ENCODE measurements at regions not wholly inside any gene's neighbourhood (a gene's known extent, or its start where the extent isn't known, plus 50 kb on each side); places are given as distances from the start of the nearest gene placed in this dataset.

DNA sequence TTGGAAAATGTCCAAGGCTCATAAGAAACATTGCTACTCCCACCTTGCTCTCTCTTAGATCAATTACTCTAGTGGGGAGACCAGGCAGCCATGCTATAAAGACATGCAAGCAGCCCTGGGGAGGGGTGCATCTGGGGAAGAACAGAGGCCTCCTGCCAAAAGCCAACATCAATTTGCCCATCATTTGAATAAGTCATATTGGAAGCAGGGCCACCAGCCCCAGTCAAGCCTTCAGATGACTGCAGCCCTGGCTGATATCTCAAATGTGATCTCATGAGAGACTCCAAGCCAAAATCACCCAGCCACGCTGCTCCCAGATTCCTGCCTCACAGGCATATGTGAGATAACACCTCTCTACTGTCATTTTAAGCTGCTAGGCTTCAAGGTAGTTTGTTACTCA is 157.5 kb upstream of the PDE1C start:
- Histone ChIP-seq H3K4me1 (ENCODE audit: insufficient read depth) (no peaks in the 10 kb centered on the region), H3K27ac (no peak overlapping the region), H3K27me3 (replicated peaks; ENCODE audit: insufficient read depth) (0 out of 2 replicates have a peak, but pooled peaks cover 3% of the 10 kb centered on the region), H3K36me3 (ENCODE audit: low read depth) (no peaks in the 10 kb centered on the region), H3K9me2 (ENCODE audit: insufficient read depth) (no peaks in the 10 kb centered on the region), H3K4me2 (ENCODE audit: unreplicated experiment) (no peak overlapping the region), H3K79me2 (ENCODE audit: insufficient read depth) (no peaks in the 10 kb centered on the region), H3K9me3 (ENCODE audit: low read depth) (no peaks in the 10 kb centered on the region), H3K9ac (no peak overlapping the region), H4K20me1 (ENCODE audit: insufficient read depth) (no peaks in the 10 kb centered on the region), H2AFZ (no peak overlapping the region), H3K4me3 (no peak overlapping the region), H3F3A (ENCODE audit: insufficient read depth) (no peaks in the 10 kb centered on the region)
- no peak for DNase-seq
- in situ Hi-C loops (cut with MboI): no loop called here
- no peak for TF ChIP-seq EZH2 (IDR thresholded peaks at IDR 0.05; ENCODE audit: insufficient read depth, poor library complexity, severe bottlenecking)
- no peak for TF ChIP-seq EZH2phosphoT487 (IDR thresholded peaks at IDR 0.05; ENCODE audit: insufficient read depth, low read depth)
- WGBS, 2 experiments (ENCODE audit: low coverage in 1 of 2, low lambda C conversion rate in 2 of 2, missing lambda C conversion rate in 2 of 2): 13 to 15% methylated on average over 1 of the region's 1 CpG

- Histone ChIP-seq H3K27me3 (replicated peaks; ENCODE audit: insufficient read depth) (0 out of 2 replicates have a peak, but pooled peaks cover 10% of the 10 kb centered on the region), H2AFZ (no peak overlapping the region), H4K20me1 (ENCODE audit: insufficient read depth) (no peaks in the 10 kb centered on the region), H3K9me3 (ENCODE audit: low read depth) (no peaks in the 10 kb centered on the region), H3K4me3 (no peak overlapping the region), H3K4me2 (ENCODE audit: unreplicated experiment) (no peak overlapping the region), H3K4me1 (ENCODE audit: insufficient read depth) (no peaks in the 10 kb centered on the region), H3K79me2 (ENCODE audit: insufficient read depth) (no peaks in the 10 kb centered on the region), H3K9me2 (ENCODE audit: insufficient read depth) (no peaks in the 10 kb centered on the region), H3K9ac (no peak overlapping the region), H3F3A (ENCODE audit: insufficient read depth) (no peaks in the 10 kb centered on the region), H3K27ac (no peak overlapping the region), H3K36me3 (ENCODE audit: low read depth) (no peaks in the 10 kb centered on the region)
- DNase-seq: no peak
- in situ Hi-C loops (cut with MboI): loop anchor here (25.0 kb wide), 1 partner anchor 1087 kb away; no protein-coding TSS in a partner anchor
- TF ChIP-seq EZH2phosphoT487 (IDR thresholded peaks at IDR 0.05; ENCODE audit: insufficient read depth, low read depth) (no peak), EZH2 (IDR thresholded peaks at IDR 0.05; ENCODE audit: insufficient read depth, poor library complexity, severe bottlenecking) (no peak)
- 38 to 40% methylated on average over 5 of the region's 5 CpGs for whole genome bisulfite sequencing, 2 experiments (ENCODE audit: low coverage in 1 of 2, low lambda C conversion rate in 2 of 2, missing lambda C conversion rate in 2 of 2)
Observed at GRCh38 chr7:32224276-32224675, 154.1 kb upstream of the PDE1C start.

DNA sequence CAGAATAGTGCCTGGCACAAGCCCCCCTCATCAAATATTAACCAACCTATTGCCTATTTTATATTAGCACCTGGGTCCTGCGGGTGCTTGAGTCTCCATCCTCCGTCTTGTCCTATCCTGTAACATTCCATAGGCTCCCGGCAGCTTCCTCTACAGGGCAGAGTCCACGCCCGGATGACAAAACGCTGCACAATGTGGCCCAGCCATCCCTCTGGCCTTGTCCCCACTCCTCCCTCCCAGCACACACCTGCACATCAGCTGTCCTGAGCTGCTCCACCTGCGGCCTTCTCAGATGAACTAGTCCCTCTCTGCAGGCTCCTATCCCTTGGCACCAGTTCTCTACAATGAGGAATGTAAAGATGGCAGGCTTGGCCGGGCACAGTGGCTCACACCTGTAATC is 153.5 kb upstream of the PDE1C start:
- in situ Hi-C loops (cut with MboI): loop anchor here (25.0 kb wide), 1 partner anchor 1086 kb away; no protein-coding TSS in a partner anchor
- H3K4me3 ChIP-seq: no peak overlapping the region

GRCh38 chr7:32223071-32223650 is 153.0 kb upstream of the PDE1C start:
- no peak for DNase-seq
- H3K9me2 ChIP-seq (ENCODE audit: insufficient read depth): no peaks in the 10 kb centered on the region
- H3K27ac ChIP-seq: no peak overlapping the region
- no peak overlapping the region for H3K4me3 ChIP-seq
- H3K4me1 ChIP-seq (ENCODE audit: insufficient read depth): no peaks in the 10 kb centered on the region
- no peaks in the 10 kb centered on the region for H3F3A ChIP-seq (ENCODE audit: insufficient read depth)
- 32 to 41% methylated on average over 6 of the region's 6 CpGs for WGBS, 2 experiments (ENCODE audit: low coverage in 1 of 2, low lambda C conversion rate in 2 of 2, missing lambda C conversion rate in 2 of 2)
- no peaks in the 10 kb centered on the region for H3K79me2 ChIP-seq (ENCODE audit: insufficient read depth)
- no peaks in the 10 kb centered on the region for H3K36me3 ChIP-seq (ENCODE audit: low read depth)
- H3K27me3 ChIP-seq (replicated peaks; ENCODE audit: insufficient read depth): 0 out of 2 replicates have a peak, but pooled peaks cover 10% of the 10 kb centered on the region
- in situ Hi-C loops (cut with MboI): loop anchor here (25.0 kb wide), 1 partner anchor 1086 kb away; no protein-coding TSS in a partner anchor
- no peak overlapping the region for H2AFZ ChIP-seq
- no peak for TF ChIP-seq EZH2phosphoT487 (IDR thresholded peaks at IDR 0.05; ENCODE audit: insufficient read depth, low read depth)
- TF ChIP-seq EZH2 (IDR thresholded peaks at IDR 0.05; ENCODE audit: insufficient read depth, poor library complexity, severe bottlenecking): no peak
- no peaks in the 10 kb centered on the region for H4K20me1 ChIP-seq (ENCODE audit: insufficient read depth)
- H3K4me2 ChIP-seq (ENCODE audit: unreplicated experiment): no peak overlapping the region
- H3K9ac ChIP-seq: no peak overlapping the region
- no peaks in the 10 kb centered on the region for H3K9me3 ChIP-seq (ENCODE audit: low read depth)

More for the DNA sequence above, 153.5 kb upstream of the PDE1C start:
- Histone ChIP-seq H4K20me1 (ENCODE audit: insufficient read depth) (no peaks in the 10 kb centered on the region), H3K36me3 (ENCODE audit: low read depth) (no peaks in the 10 kb centered on the region), H3F3A (ENCODE audit: insufficient read depth) (no peaks in the 10 kb centered on the region), H2AFZ (no peak overlapping the region), H3K9me3 (ENCODE audit: low read depth) (no peaks in the 10 kb centered on the region), H3K9me2 (ENCODE audit: insufficient read depth) (no peaks in the 10 kb centered on the region), H3K9ac (no peak overlapping the region), H3K27ac (no peak overlapping the region), H3K27me3 (replicated peaks; ENCODE audit: insufficient read depth) (0 out of 2 replicates have a peak, but pooled peaks cover 10% of the 10 kb centered on the region), H3K4me1 (ENCODE audit: insufficient read depth) (no peaks in the 10 kb centered on the region), H3K4me2 (ENCODE audit: unreplicated experiment) (no peak overlapping the region), H3K79me2 (ENCODE audit: insufficient read depth) (no peaks in the 10 kb centered on the region)
- no peak for DNase-seq
- WGBS, 2 experiments (ENCODE audit: low coverage in 1 of 2, low lambda C conversion rate in 2 of 2, missing lambda C conversion rate in 2 of 2): 34 to 43% methylated on average over 8 of the region's 8 CpGs
- no peak for TF ChIP-seq EZH2phosphoT487 (IDR thresholded peaks at IDR 0.05; ENCODE audit: insufficient read depth, low read depth)
- no peak for TF ChIP-seq EZH2 (IDR thresholded peaks at IDR 0.05; ENCODE audit: insufficient read depth, poor library complexity, severe bottlenecking)
